ENCODE measurements at regions not wholly inside any gene's neighbourhood (a gene's known extent, or its start where the extent isn't known, plus 50 kb on each side); places are given as distances from the start of the nearest gene placed in this dataset.

- in situ Hi-C loops (cut with MboI; ENCODE audit: low sequenced_read_pairs) (no loop called here), dilution Hi-C loops (cut with HindIII; ENCODE audit: low sequenced_read_pairs, unreplicated experiment) (no loop called here), intact Hi-C loops (cut with micrococcal nuclease) (no loop called here)
- Histone ChIP-seq H2AK9ac (replicated peaks; ENCODE audit: low read depth, low read length, poor library complexity) (no peak overlapping the region), H3K9me3 (ENCODE audit: control insufficient read depth, insufficient read depth, low read length) (no peaks in the 10 kb centered on the region), H4K8ac (ENCODE audit: low read depth in 2 of 2, low read length in 2 of 2) (no peak overlapping the region), H3K4me1 (ENCODE audit: control insufficient read depth, insufficient read depth, low read length) (no peaks in the 10 kb centered on the region), H3K36me3 (ENCODE audit: control insufficient read depth, insufficient read depth, low read length) (no peaks in the 10 kb centered on the region), H4K91ac (ENCODE audit: insufficient read depth, low read depth, low read length) (no peak overlapping the region), H3K9ac (ENCODE audit: low read depth, low read length) (no peak overlapping the region), H3K14ac (replicated peaks; ENCODE audit: low read depth, low read length) (no peak overlapping the region), H4K5ac (ENCODE audit: low read depth, low read length) (no peak overlapping the region), H3K4me2 (ENCODE audit: low read depth, low read length) (no peak overlapping the region), H3K23ac (ENCODE audit: low read depth, low read length) (no peak overlapping the region), H3K27me3 (ENCODE audit: control insufficient read depth, insufficient read depth, low read length) (peaks cover 7% of the 10 kb centered on the region), H2BK120ac (ENCODE audit: low read depth, low read length) (no peak overlapping the region), H3K27ac (ENCODE audit: insufficient read depth, low read length) (no peak overlapping the region), H2BK20ac (ENCODE audit: low read depth, low read length) (no peak overlapping the region), H3K4me3 (ENCODE audit: insufficient read depth, low read depth, low read length) (no peak overlapping the region), H3K9me1 (ENCODE audit: insufficient read depth, low read length) (no peaks in the 10 kb centered on the region), H2BK5ac (ENCODE audit: low read depth, low read length, poor library complexity, severe bottlenecking) (no peak overlapping the region), H2BK15ac (ENCODE audit: low read depth, low read length) (no peak overlapping the region), H2AK5ac (ENCODE audit: low read depth, low read length) (no peak overlapping the region), H3K79me1 (ENCODE audit: low read depth in 1 of 2, low read length in 2 of 2) (no peaks in the 10 kb centered on the region), H3K4ac (ENCODE audit: low read depth, low read length) (no peak overlapping the region), H4K20me1 (ENCODE audit: insufficient read depth, low read length) (no peaks in the 10 kb centered on the region), H3K18ac (ENCODE audit: low read depth, low read length) (no peak overlapping the region), H2AFZ (replicated peaks; ENCODE audit: low read length, poor library complexity) (no peak overlapping the region), H3K56ac (ENCODE audit: extremely low read depth, insufficient read depth, low read length) (no peak overlapping the region)
- BruUV-seq (replicated peaks): no TSS peak
- ChIA-PET POLR2A (ENCODE audit: unreplicated experiment) (interaction anchor here (0.6 kb wide), 1 partner anchor 265 kb away, joined by 4 read pairs; no protein-coding TSS in a partner anchor), CTCF (no interaction called here)
- no peak for DNase-seq
- ATAC-seq (ENCODE audit: low read depth): no peak
- TF ChIP-seq MAFK (IDR thresholded peaks at IDR 0.05; ENCODE audit: low read depth, low read length) (no peak), USF2 (IDR thresholded peaks at IDR 0.05; ENCODE audit: low read depth, low read length) (no peak), CTCF (conservative IDR thresholded peaks at IDR 0.05; ENCODE audit: low read depth, low read length) (no peak), RAD21 (IDR thresholded peaks at IDR 0.05; ENCODE audit: low read length) (no peak), CEBPB (IDR thresholded peaks at IDR 0.05; ENCODE audit: low read depth, low read length) (no peak), POLR2A (IDR thresholded peaks at IDR 0.05; ENCODE audit: low read depth, low read length) (no peak), RFX5 (IDR thresholded peaks at IDR 0.05; ENCODE audit: low read depth, low read length) (no peak), ELK1 (IDR thresholded peaks at IDR 0.05; ENCODE audit: borderline replicate concordance, low read depth, low read length) (no peak), FOS (IDR thresholded peaks at IDR 0.05; ENCODE audit: low read depth, low read length) (no peak), MAZ (IDR thresholded peaks at IDR 0.05; ENCODE audit: borderline replicate concordance, low read depth, low read length) (no peak), MXI1 (IDR thresholded peaks at IDR 0.05; ENCODE audit: borderline replicate concordance, low read depth, low read length) (no peak), NFE2L2 (IDR thresholded peaks at IDR 0.05; ENCODE audit: low read depth, low read length) (no peak), BHLHE40 (IDR thresholded peaks at IDR 0.05; ENCODE audit: low read depth, low read length) (no peak), RCOR1 (IDR thresholded peaks at IDR 0.05; ENCODE audit: insufficient replicate concordance, low read length) (no peak), CHD1 (IDR thresholded peaks at IDR 0.05; ENCODE audit: low read depth, low read length) (no peak)
- no CpG with 5 or more reads among the region's 1 CpG for WGBS, 2 experiments (ENCODE audit: extremely low coverage in 2 of 2, insufficient read length in 1 of 2)
Observed at GRCh38 chr16:65807858-65808257, 558.6 kb upstream of the CDH5 start.
